CD4-positive, alpha-beta memory T cell (primary cell): ENCODE measurements at regions not wholly inside any gene's neighbourhood (a gene's known extent, or its start where the extent isn't known, plus 50 kb on each side); places are given as distances from the start of the nearest gene placed in this dataset.

ENCODE experiments used
- CTCF ChIA-PET: fragments of 350-600 bp; sonication (Branson Sonifier 250); formaldehyde crosslinking; loops from one replicate; lab custom pipeline; 2021; ENCODE audit warnings: inconsistent platforms; ENCODE audit not compliant: partially characterized antibody; lab: Charles Lee
- POLR2A ChIA-PET: fragments of 350-600 bp; sonication (Branson Sonifier 250); formaldehyde crosslinking; loops from one replicate; lab custom pipeline; 2021; ENCODE audit not compliant: partially characterized antibody; lab: Charles Lee
- DNase-seq, 5 donors: peaks; one replicate each; pipeline versions ENCODE4 v3.0.0 to v3.0.0-alpha.2; 2020 to 2022; ENCODE audit warnings: mixed read lengths in 1 of 5
- H3K27ac ChIP-seq: one replicate; pipeline ENCODE4 v1.7.0; 2013; ENCODE audit warnings: low read depth, low read length
- H3K27me3 ChIP-seq: 2 replicates; pipeline ENCODE4 v1.7.0; 2013; ENCODE audit warnings: mild to moderate bottlenecking, low read length, moderate library complexity; ENCODE audit not compliant: insufficient read depth
- H3K36me3 ChIP-seq: 2 replicates; pipeline ENCODE4 v1.7.0; 2013; ENCODE audit warnings: mild to moderate bottlenecking, low read length, moderate library complexity; ENCODE audit not compliant: insufficient read depth
- H3K4me1 ChIP-seq: 2 replicates; pipeline ENCODE4 v1.7.0; 2013; ENCODE audit warnings: mild to moderate bottlenecking, low read length, moderate library complexity; ENCODE audit not compliant: insufficient read depth
- H3K4me3 ChIP-seq, 2 donors: one replicate each; pipeline ENCODE4 v1.7.0; 2013; ENCODE audit warnings: low read length in 2 of 2, mild to moderate bottlenecking in 1 of 2
- H3K9me3 ChIP-seq, 2 donors: one replicate each; pipeline ENCODE4 v1.7.0; 2013; ENCODE audit warnings: low read length in 2 of 2, control low read depth in 1 of 2; ENCODE audit not compliant: control insufficient read depth in 1 of 2
- H3K27ac Mint-ChIP-seq, 7 donors: one replicate each; pipeline ENCODE4 v1.8.0; 2020 to 2021; ENCODE audit warnings: mixed read lengths in 7 of 7, mild to moderate bottlenecking in 6 of 7, inconsistent platforms in 3 of 7, moderate library complexity in 3 of 7
- H3K27me3 Mint-ChIP-seq, 2 donors: one replicate each; pipeline ENCODE4 v1.8.0; 2020 to 2021; ENCODE audit warnings: mixed read lengths in 2 of 2
- H3K36me3 Mint-ChIP-seq, 2 donors: one replicate each; pipeline ENCODE4 v1.8.0; 2020 to 2021; ENCODE audit warnings: mixed read lengths in 2 of 2, inconsistent platforms in 1 of 2, mild to moderate bottlenecking in 1 of 2
- H3K4me1 Mint-ChIP-seq, 4 donors: one replicate each; pipeline ENCODE4 v1.8.0; 2020 to 2021; ENCODE audit warnings: mixed read lengths in 4 of 4, mild to moderate bottlenecking in 1 of 4
- H3K4me3 Mint-ChIP-seq, 8 donors: one replicate each; pipeline ENCODE4 v1.8.0; 2020 to 2021; ENCODE audit warnings: mixed read lengths in 8 of 8, mild to moderate bottlenecking in 7 of 8, moderate library complexity in 6 of 8, inconsistent platforms in 3 of 8
- H3K9me3 Mint-ChIP-seq, 8 donors: one replicate each; pipeline ENCODE4 v1.8.0; 2020 to 2021; ENCODE audit warnings: mixed read lengths in 8 of 8, mild to moderate bottlenecking in 5 of 8, inconsistent platforms in 3 of 8, moderate library complexity in 1 of 8
- intact Hi-C: fragments of 100-400 bp; cut with micrococcal nuclease; formaldehyde crosslinking; loops from one replicate; pipeline ENCODE4 v1.15.1; 2023

DNA sequence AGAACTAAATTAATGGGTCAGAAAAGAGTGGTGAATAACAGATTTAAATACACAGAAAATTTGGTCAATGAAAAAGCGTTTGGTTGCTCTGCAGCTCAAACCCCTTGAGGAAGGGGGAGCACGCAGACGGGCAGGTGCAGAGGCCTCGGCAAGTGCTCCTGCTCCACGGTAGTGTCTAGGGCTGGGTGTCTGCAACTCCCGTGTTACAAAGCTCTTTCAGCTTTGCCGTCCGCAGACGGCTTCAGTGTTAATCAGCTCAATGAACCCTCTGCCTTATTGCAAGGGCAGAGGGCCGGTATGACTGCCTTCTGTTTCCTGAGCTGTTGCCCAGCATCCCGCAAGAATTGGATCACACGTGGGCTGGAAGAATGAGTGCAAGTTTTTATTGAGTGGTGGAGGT lies 125.7 kb upstream of the TRHDE start:
- H3K4me3 Mint-ChIP-seq: no peak overlapping the region
- Histone ChIP-seq H3K27me3 (no peaks in the 10 kb centered on the region), H3K36me3 (no peaks in the 10 kb centered on the region), H3K4me3 (no peak overlapping the region), H3K27ac (no peak overlapping the region), H3K4me1 (no peaks in the 10 kb centered on the region), H3K9me3 (no peaks in the 10 kb centered on the region)
- H3K4me1 Mint-ChIP-seq: no peaks in the 10 kb centered on the region
- no peaks in the 10 kb centered on the region for H3K36me3 Mint-ChIP-seq
- H3K27ac Mint-ChIP-seq: no peak overlapping the region
- H3K9me3 Mint-ChIP-seq: peaks cover 0 to 4% (median 0%) of the 10 kb centered on the region in 8 donors
- DNase-seq: no peak
- no peaks in the 10 kb centered on the region for H3K27me3 Mint-ChIP-seq
- ChIA-PET CTCF (no interaction called here), POLR2A (no interaction called here)
- intact Hi-C loops: no loop called here

DNA sequence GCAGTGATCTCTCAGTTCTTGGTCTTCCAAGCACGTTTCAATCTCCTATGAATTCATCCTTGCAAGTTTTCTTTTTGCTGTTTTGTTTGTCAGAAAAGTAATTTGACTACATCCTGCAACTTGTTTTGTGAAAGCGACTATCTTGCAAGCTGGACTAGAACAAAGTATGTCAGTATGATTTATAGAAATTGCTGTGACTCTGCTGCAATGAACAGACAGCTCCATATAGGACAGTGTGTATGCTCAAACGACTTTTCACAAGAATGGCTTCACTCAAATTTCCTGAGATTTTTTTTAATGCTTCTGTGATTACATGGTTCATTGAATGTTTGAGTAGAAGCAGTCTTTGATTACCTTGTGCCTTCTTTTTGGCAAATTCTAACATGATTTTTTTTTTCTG lies 123.5 kb upstream of the TRHDE start:
- Histone ChIP-seq H3K9me3 (no peaks in the 10 kb centered on the region), H3K36me3 (no peaks in the 10 kb centered on the region), H3K27me3 (no peaks in the 10 kb centered on the region), H3K27ac (no peak overlapping the region), H3K4me1 (no peaks in the 10 kb centered on the region), H3K4me3 (no peak overlapping the region)
- peaks cover 0 to 8% (median 0%) of the 10 kb centered on the region in 8 donors for H3K9me3 Mint-ChIP-seq
- peak overlapping the region in 1 of 7 donors; percentile 24 for H3K27ac Mint-ChIP-seq
- no peak for DNase-seq
- H3K4me1 Mint-ChIP-seq: no peaks in the 10 kb centered on the region
- intact Hi-C loops: no loop called here
- H3K27me3 Mint-ChIP-seq: no peaks in the 10 kb centered on the region
- ChIA-PET CTCF (no interaction called here), POLR2A (no interaction called here)
- no peak overlapping the region for H3K4me3 Mint-ChIP-seq
- H3K36me3 Mint-ChIP-seq: no peaks in the 10 kb centered on the region

DNA sequence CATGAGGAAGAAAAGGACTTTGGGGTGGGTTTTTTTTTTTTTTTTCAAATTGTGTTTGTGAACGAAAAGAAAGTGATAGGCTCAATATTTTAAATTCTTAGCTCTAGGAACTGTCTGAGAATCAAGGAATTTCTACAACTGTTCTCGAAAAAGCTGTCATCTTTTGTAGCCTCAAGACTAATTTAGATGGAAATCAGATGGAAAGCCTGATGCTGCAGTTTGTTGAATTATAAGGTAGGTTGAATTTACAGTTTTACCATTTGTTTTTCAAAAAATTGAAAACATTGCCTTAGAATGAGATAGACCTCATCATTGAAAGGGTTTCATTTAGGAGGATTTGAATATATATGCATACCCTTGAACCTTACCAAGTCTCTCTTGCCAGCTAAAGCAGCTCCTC lies 109.3 kb upstream of the TRHDE start:
- POLR2A ChIA-PET: no interaction called here
- DNase-seq: no peak
- Mint-ChIP-seq H3K27ac (no peak overlapping the region), H3K4me3 (no peak overlapping the region), H3K36me3 (no peaks in the 10 kb centered on the region), H3K9me3 (peaks cover 0 to 4% (median under 1%) of the 10 kb centered on the region in 8 donors), H3K4me1 (no peaks in the 10 kb centered on the region), H3K27me3 (no peaks in the 10 kb centered on the region)
- no peak overlapping the region for H3K27ac ChIP-seq
- no peak overlapping the region for H3K4me3 ChIP-seq
- no peaks in the 10 kb centered on the region for H3K27me3 ChIP-seq
- no peaks in the 10 kb centered on the region for H3K36me3 ChIP-seq
- no peaks in the 10 kb centered on the region for H3K4me1 ChIP-seq
- intact Hi-C loops: no loop called here
- H3K9me3 ChIP-seq: no peaks in the 10 kb centered on the region
- CTCF ChIA-PET: no interaction called here

DNA sequence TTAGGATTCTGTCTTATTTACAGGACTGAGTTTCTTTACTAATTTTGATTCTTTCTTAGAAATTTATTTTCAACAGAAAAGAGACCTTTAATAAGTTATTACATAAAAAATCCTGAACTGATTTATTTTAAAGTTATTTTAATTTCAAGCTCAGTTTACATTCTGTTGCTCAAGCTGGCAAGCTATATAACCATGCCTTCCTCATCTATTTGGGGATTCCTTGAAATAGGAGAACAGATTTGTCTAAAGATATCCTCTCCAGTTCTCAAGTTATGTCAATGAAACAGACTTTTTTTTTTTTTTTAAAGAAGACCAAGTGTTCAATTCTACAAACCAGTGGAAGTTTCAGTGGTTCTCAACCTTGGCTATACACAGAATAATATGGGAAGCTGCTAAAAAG lies 103.3 kb upstream of the TRHDE start:
- H3K9me3 ChIP-seq: no peaks in the 10 kb centered on the region
- no peaks in the 10 kb centered on the region for H3K36me3 Mint-ChIP-seq
- POLR2A ChIA-PET: no interaction called here
- H3K4me3 Mint-ChIP-seq: no peak overlapping the region
- CTCF ChIA-PET: interaction anchor here (0.7 kb wide), 1 partner anchor 154 kb away, joined by 3 read pairs; no protein-coding TSS in a partner anchor
- peaks cover 0 to 3% (median 0%) of the 10 kb centered on the region in 8 donors for H3K9me3 Mint-ChIP-seq
- no peak overlapping the region for H3K27ac Mint-ChIP-seq
- H3K4me1 Mint-ChIP-seq: no peaks in the 10 kb centered on the region
- H3K27me3 ChIP-seq: no peaks in the 10 kb centered on the region
- no peak overlapping the region for H3K27ac ChIP-seq
- no peaks in the 10 kb centered on the region for H3K36me3 ChIP-seq
- DNase-seq: no peak
- H3K27me3 Mint-ChIP-seq: peaks cover 0 to 2% of the 10 kb centered on the region in 2 donors
- H3K4me1 ChIP-seq: no peaks in the 10 kb centered on the region
- no peak overlapping the region for H3K4me3 ChIP-seq
- intact Hi-C loops: no loop called here

DNA sequence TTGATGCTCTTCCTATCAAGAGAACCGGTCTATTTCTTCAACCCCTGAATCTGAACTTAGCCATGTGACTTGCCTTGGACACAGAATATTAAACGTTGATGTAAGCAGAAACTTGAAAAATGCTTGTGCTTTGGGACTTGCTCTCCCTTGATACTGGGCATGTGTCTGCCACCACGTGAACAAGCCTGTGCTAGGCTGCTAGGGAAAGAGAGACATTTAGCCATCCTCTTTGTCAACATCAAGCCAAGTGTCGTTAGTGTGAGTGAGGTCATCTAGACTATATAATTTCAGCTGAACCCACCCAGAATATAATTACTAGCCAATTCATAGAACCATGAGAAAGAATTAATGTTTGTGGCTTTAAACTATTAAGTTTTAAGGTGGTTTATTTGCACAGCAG lies 98.2 kb upstream of the TRHDE start:
- Histone ChIP-seq H3K27ac (no peak overlapping the region), H3K27me3 (no peaks in the 10 kb centered on the region), H3K4me3 (no peak overlapping the region), H3K4me1 (no peaks in the 10 kb centered on the region), H3K9me3 (no peaks in the 10 kb centered on the region), H3K36me3 (no peaks in the 10 kb centered on the region)
- H3K4me3 Mint-ChIP-seq: no peak overlapping the region
- DNase-seq: no peak
- H3K9me3 Mint-ChIP-seq: peaks cover 0 to 2% (median 0%) of the 10 kb centered on the region in 8 donors
- ChIA-PET CTCF (no interaction called here), POLR2A (no interaction called here)
- H3K4me1 Mint-ChIP-seq: no peaks in the 10 kb centered on the region
- no peak overlapping the region for H3K27ac Mint-ChIP-seq
- intact Hi-C loops: no loop called here
- peaks cover 0 to 2% of the 10 kb centered on the region in 2 donors for H3K27me3 Mint-ChIP-seq
- no peaks in the 10 kb centered on the region for H3K36me3 Mint-ChIP-seq

DNA sequence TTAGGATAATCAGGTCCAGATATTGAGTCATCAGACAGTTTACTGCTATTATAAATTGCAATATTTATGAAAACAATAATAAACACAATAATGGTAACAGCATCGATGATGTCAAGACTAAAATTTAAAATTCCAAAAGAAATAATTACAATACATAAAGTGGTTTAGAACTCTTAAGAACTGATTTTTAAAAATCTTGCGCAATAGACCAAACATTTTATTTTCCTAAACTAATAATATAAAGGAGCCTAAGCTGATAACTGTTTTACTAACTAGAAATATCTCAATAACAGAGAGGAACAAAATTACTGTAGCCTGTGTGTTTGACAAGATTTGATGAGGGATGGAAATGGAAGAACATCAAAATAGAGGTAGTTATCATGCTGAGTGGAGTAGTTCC lies 93.9 kb upstream of the TRHDE start:
- H3K27me3 ChIP-seq: no peaks in the 10 kb centered on the region
- ChIA-PET POLR2A (no interaction called here), CTCF (no interaction called here)
- no peak overlapping the region for H3K27ac ChIP-seq
- H3K4me3 Mint-ChIP-seq: no peak overlapping the region
- H3K27ac Mint-ChIP-seq: no peak overlapping the region
- H3K4me3 ChIP-seq: no peak overlapping the region
- no peaks in the 10 kb centered on the region for H3K4me1 ChIP-seq
- intact Hi-C loops: no loop called here
- no peaks in the 10 kb centered on the region for H3K4me1 Mint-ChIP-seq
- H3K9me3 ChIP-seq: no peaks in the 10 kb centered on the region
- no peaks in the 10 kb centered on the region for H3K36me3 Mint-ChIP-seq
- DNase-seq: no peak
- H3K9me3 Mint-ChIP-seq: peaks cover 0 to 2% (median 0%) of the 10 kb centered on the region in 8 donors
- no peaks in the 10 kb centered on the region for H3K27me3 Mint-ChIP-seq
- no peaks in the 10 kb centered on the region for H3K36me3 ChIP-seq

DNA sequence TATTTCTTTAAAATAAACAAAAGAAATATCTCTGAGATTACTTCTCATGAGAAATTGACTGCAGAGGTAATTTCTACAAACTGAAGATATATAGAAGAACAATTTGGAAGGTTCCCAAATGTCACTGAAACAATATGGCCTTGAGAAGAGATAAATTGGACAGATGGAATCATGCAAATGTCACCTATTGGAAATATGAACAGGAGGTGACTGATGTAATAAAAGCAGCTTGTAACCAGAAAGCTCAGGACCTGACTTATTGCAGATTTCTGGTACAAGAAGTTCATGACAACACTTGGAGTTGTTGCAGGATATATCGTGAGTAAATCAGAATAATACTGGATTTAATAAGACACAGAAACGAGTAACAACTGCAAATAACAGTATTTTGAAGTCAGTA lies 93.3 kb upstream of the TRHDE start:
- H3K4me3 ChIP-seq: no peak overlapping the region
- H3K4me1 ChIP-seq: no peaks in the 10 kb centered on the region
- no peak overlapping the region for H3K27ac ChIP-seq
- no peaks in the 10 kb centered on the region for H3K27me3 ChIP-seq
- no peaks in the 10 kb centered on the region for H3K4me1 Mint-ChIP-seq
- H3K36me3 ChIP-seq: no peaks in the 10 kb centered on the region
- no peak overlapping the region for H3K27ac Mint-ChIP-seq
- no peaks in the 10 kb centered on the region for H3K9me3 ChIP-seq
- H3K36me3 Mint-ChIP-seq: no peaks in the 10 kb centered on the region
- H3K4me3 Mint-ChIP-seq: no peak overlapping the region
- intact Hi-C loops: no loop called here
- peaks cover 0 to 1% (median 0%) of the 10 kb centered on the region in 8 donors for H3K9me3 Mint-ChIP-seq
- ChIA-PET CTCF (no interaction called here), POLR2A (no interaction called here)
- DNase-seq: no peak
- H3K27me3 Mint-ChIP-seq: no peaks in the 10 kb centered on the region

DNA sequence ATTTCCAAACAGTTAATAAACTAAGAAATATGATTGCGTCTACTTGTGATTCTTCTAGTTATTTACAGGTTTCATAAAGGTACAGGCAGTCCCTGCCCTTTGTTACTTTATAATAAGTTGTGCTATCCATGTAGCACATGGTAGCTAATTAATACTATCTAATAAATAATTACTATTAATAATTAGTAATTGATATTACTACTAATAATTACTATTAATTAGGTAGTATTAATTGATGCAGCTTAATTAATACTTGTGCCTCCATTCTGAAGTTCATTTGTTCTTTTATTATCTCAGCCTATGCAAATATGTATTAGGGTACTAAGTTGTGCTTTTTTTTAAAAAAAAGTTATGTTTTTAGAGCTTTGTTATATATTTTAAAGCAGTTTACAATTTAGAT lies 92.3 kb upstream of the TRHDE start:
- ChIA-PET CTCF (no interaction called here), POLR2A (no interaction called here)
- Mint-ChIP-seq H3K36me3 (no peaks in the 10 kb centered on the region), H3K4me3 (no peak overlapping the region), H3K27ac (no peak overlapping the region), H3K9me3 (no peaks in the 10 kb centered on the region), H3K4me1 (no peaks in the 10 kb centered on the region), H3K27me3 (no peaks in the 10 kb centered on the region)
- Histone ChIP-seq H3K4me3 (no peak overlapping the region), H3K27ac (no peak overlapping the region), H3K4me1 (no peaks in the 10 kb centered on the region), H3K27me3 (no peaks in the 10 kb centered on the region), H3K36me3 (no peaks in the 10 kb centered on the region), H3K9me3 (no peaks in the 10 kb centered on the region)
- intact Hi-C loops: no loop called here
- DNase-seq: no peak
